Natural killer cell (primary cell): ENCODE measurements at regions not wholly inside any gene's neighbourhood (a gene's known extent, or its start where the extent isn't known, plus 50 kb on each side); places are given as distances from the start of the nearest gene placed in this dataset.
A peak's percentile ranks its signal among the peaks of the same experiment; 100 is the strongest.

Source experiments
- ATAC-seq, 3 donors: fragments of 150-1000 bp in 2 of 3; fragments of 200-7000 bp in 1 of 3; cut with Tn5 transposase; 1 replicate in 1 of 3; 2 replicates in 2 of 3; pipeline ENCODE4 v1.10.0; 2021; ENCODE audit warnings: mild to moderate bottlenecking in 2 of 3, moderate library complexity in 2 of 3
- DNase-seq, 2 donors: peaks; one replicate each; pipeline versions ENCODE4 v3.0.0 to v3.0.0-alpha.2; 2013 to 2021; ENCODE audit warnings: mixed read lengths in 1 of 2
- H3K27ac ChIP-seq: one replicate; pipeline ENCODE4 v1.5.1; 2013; ENCODE audit warnings: mild to moderate bottlenecking, low read length
- H3K27me3 ChIP-seq: one replicate; pipeline ENCODE4 v1.6.1; 2013; ENCODE audit warnings: low read length; ENCODE audit not compliant: control insufficient read depth, insufficient read depth
- H3K36me3 ChIP-seq: one replicate; pipeline ENCODE4 v1.6.1; 2013; ENCODE audit warnings: low read length; ENCODE audit not compliant: control insufficient read depth, insufficient read depth
- H3K4me1 ChIP-seq: one replicate; pipeline ENCODE4 v1.6.1; 2013; ENCODE audit warnings: low read length; ENCODE audit not compliant: control insufficient read depth, insufficient read depth
- H3K4me3 ChIP-seq: one replicate; pipeline ENCODE4 v1.5.1; 2013; ENCODE audit warnings: low read length
- H3K9me3 ChIP-seq: one replicate; pipeline ENCODE4 v1.6.1; 2013; ENCODE audit warnings: low read length; ENCODE audit not compliant: control insufficient read depth, insufficient read depth
- H3K27ac Mint-ChIP-seq, 2 donors: one replicate each; pipeline ENCODE4 v1.8.0; 2022; ENCODE audit warnings: mild to moderate bottlenecking in 2 of 2, mixed read lengths in 2 of 2, moderate library complexity in 1 of 2
- H3K27me3 Mint-ChIP-seq, 2 donors: one replicate each; pipeline ENCODE4 v1.8.0; 2022; ENCODE audit warnings: low read depth in 2 of 2, mixed read lengths in 2 of 2
- H3K36me3 Mint-ChIP-seq: one replicate; pipeline ENCODE4 v1.8.0; 2022; ENCODE audit warnings: mixed read lengths
- H3K4me1 Mint-ChIP-seq, 2 donors: one replicate each; pipeline ENCODE4 v1.8.0; 2022; ENCODE audit warnings: mixed read lengths in 2 of 2
- H3K4me3 Mint-ChIP-seq: one replicate; pipeline ENCODE4 v1.8.0; 2022; ENCODE audit warnings: mild to moderate bottlenecking, moderate library complexity, mixed read lengths
- H3K9me3 Mint-ChIP-seq, 2 donors: one replicate each; pipeline ENCODE4 v1.8.0; 2022; ENCODE audit warnings: mixed read lengths in 2 of 2
- CTCF ChIP-seq: fragments of 200-600 bp; IDR thresholded peaks from one replicate; pipeline ENCODE4 v1.8.0; 2022; ENCODE audit warnings: antibody characterized with exemption
- WGBS: methylation state at CpG from one replicate; pipeline ENCODE4 v1.1.7; 2013; ENCODE audit warnings: missing lambda C conversion rate; ENCODE audit not compliant: insufficient coverage; 5-methylcytosine and 5-hydroxymethylcytosine counted together
- intact Hi-C: fragments of 100-400 bp; cut with micrococcal nuclease; formaldehyde crosslinking; loops from one replicate; pipeline ENCODE4 v1.14.2; 2022

DNA sequence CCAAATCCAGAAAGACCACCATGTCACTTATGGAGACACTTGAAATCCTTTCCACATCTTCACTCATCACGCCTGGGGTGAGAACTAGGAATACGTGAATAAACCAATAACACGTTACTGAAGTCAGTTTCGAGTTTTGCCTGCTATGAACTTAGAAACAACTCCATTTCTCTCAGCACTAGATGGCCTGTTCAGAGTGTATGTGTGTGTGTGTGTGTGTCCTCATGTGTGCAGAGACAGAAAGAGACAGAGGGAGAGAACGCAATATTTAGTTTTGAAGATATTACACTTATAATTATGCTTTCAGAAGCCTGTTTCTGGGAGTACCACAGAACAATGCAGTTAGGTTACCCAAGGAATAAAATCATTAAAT lies 81.2 kb upstream of the CCN6 start:
- Mint-ChIP-seq H3K4me1 (peaks cover 15% of the 10 kb centered on the region in 2 donors), H3K9me3 (no peaks in the 10 kb centered on the region)

DNA sequence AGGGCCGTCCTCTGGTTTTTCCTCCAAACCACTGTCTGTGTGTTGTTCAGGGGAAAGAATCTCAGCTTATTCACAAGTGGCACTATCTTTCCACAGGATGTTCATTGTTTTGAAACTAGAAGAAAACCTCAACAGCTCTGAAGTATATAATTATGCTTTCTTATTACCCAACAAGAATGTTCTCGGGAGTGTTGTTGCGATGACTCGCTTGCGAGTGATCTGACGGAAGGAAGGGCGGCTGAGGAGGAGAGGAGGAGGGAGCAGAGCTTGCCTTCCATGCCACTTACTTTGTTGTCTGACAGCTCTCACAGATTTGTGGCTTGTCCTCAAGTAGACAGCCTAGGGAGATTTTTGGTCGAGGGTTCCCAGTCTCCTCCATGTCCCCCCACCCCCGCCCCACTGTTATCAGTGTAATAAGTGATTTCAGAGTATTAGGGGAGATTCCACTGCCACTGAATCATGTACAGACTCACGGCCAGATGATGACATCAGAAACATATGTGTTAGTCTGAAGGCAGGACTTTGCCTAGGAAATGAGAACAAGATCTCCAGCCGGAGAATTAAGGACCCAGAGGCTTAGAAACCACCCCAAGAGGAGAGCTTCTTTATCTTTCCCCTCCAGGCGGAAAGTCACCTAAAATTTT lies 80.7 kb upstream of the CCN6 start:
- peaks cover 0 to 11% of the 10 kb centered on the region in 2 donors for H3K27me3 Mint-ChIP-seq
- intact Hi-C loops, result loop anchor here (2.0 kb wide), 1 partner anchor 18 kb away; no protein-coding TSS in a partner anchor
- Histone ChIP-seq H3K4me1 (peaks cover 9% of the 10 kb centered on the region), H3K4me3 (no peak overlapping the region), H3K27me3 (no peaks in the 10 kb centered on the region), H3K36me3 (no peaks in the 10 kb centered on the region), H3K9me3 (no peaks in the 10 kb centered on the region), H3K27ac (peak overlapping the region; percentile 67)
- H3K36me3 Mint-ChIP-seq, result no peaks in the 10 kb centered on the region
- peak overlapping the region; percentile 4 for H3K4me3 Mint-ChIP-seq
- DNase-seq (peak; percentile 26 to 86), ATAC-seq (peak; percentile 74 to 84 (median 83))
- no peaks in the 10 kb centered on the region for H3K9me3 Mint-ChIP-seq
- TF ChIP-seq CTCF, result no peak
- WGBS, result 41% methylated on average over 9 of the region's 12 CpGs
- H3K4me1 Mint-ChIP-seq, result peaks cover 15% of the 10 kb centered on the region in 2 donors
- peak overlapping the region; percentile 75 to 85 for H3K27ac Mint-ChIP-seq

More for the DNA sequence above, 81.2 kb upstream of the CCN6 start:
- Histone ChIP-seq H3K36me3 (no peaks in the 10 kb centered on the region), H3K9me3 (no peaks in the 10 kb centered on the region), H3K4me3 (no peak overlapping the region), H3K27ac (peak overlapping the region; percentile 67), H3K4me1 (peaks cover 9% of the 10 kb centered on the region), H3K27me3 (no peaks in the 10 kb centered on the region)
- Mint-ChIP-seq H3K4me3 (peak overlapping the region; percentile 4), H3K27ac (peak overlapping the region; percentile 75 to 85), H3K36me3 (no peaks in the 10 kb centered on the region), H3K27me3 (peaks cover 0 to 11% of the 10 kb centered on the region in 2 donors)
- no peak for TF ChIP-seq CTCF
- ATAC-seq (peak in 2 of 3 donors; percentile 5 to 23), DNase-seq (peak in 1 of 2 donors; percentile 57)
- intact Hi-C loops, result loop anchor here (2.0 kb wide), 1 partner anchor 18 kb away; no protein-coding TSS in a partner anchor
- 92% methylated on average over 4 of the region's 5 CpGs for WGBS

DNA sequence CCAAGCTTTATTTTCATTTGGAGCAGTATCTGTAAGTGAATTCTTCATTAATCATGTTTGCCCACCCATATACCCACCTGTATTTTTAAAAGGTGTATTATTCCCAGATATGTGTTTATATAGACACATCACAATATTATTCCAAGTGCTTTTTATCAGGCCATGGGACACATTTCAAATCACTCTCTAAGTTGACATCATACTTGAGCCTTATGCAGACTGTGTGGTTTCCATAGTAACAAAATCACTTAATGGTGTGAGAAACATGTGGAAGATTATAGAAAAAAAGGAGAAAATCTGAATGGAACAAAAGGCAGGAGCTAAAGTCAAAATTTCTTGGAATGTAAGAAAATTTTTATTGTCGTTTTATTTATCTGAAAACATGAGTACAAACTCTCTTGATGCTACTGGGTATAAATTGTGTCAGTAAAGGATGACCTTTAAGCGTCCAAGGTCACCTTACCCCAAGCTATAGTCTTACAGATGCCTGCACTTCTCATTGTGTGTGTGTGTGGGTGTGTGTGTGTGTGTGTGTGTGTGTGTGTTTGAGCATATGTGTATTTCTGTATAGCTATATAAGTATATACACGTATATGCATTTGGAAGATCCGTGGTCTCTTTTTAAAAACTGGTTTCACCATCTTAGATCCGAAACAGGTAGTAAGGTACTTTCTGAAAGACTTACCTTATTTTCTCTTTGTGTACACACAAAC lies 79.8 kb upstream of the CCN6 start:
- WGBS, result 94% methylated on average over 2 of the region's 5 CpGs
- H3K4me3 Mint-ChIP-seq, result no peak overlapping the region
- DNase-seq, result peak in 1 of 2 donors; percentile 51
- Histone ChIP-seq H3K4me3 (no peak overlapping the region), H3K27me3 (no peaks in the 10 kb centered on the region), H3K36me3 (no peaks in the 10 kb centered on the region), H3K4me1 (peaks cover 9% of the 10 kb centered on the region), H3K27ac (peak overlapping the region; percentile 67), H3K9me3 (no peaks in the 10 kb centered on the region)
- intact Hi-C loops, result loop anchor here (2.0 kb wide), 1 partner anchor 17 kb away; no protein-coding TSS in a partner anchor
- H3K27ac Mint-ChIP-seq, result peak overlapping the region; percentile 75 to 85
- no peak for TF ChIP-seq CTCF
- no peaks in the 10 kb centered on the region for H3K9me3 Mint-ChIP-seq
- peaks cover 15% of the 10 kb centered on the region in 2 donors for H3K4me1 Mint-ChIP-seq
- no peaks in the 10 kb centered on the region for H3K36me3 Mint-ChIP-seq
- H3K27me3 Mint-ChIP-seq, result peaks cover 0 to 9% of the 10 kb centered on the region in 2 donors
- no peak for ATAC-seq
